Left lung (tissue), 4 donors: ENCODE measurements at regions not wholly inside any gene's neighbourhood (a gene's known extent, or its start where the extent isn't known, plus 50 kb on each side); places are given as distances from the start of the nearest gene placed in this dataset.

Experiments used
- ATAC-seq: fragments of 200-7000 bp; cut with Tn5 transposase; one replicate; pipeline ENCODE4 v1.9.1; 2020; ENCODE audit warnings: moderate library complexity
- DNase-seq, 4 donors: peaks; one replicate each; pipeline ENCODE4 v3.0.0-alpha.2; 2013 to 2020
- H3K27ac ChIP-seq, 2 donors: fragments of 200-600 bp; sonication (generic) in 1 of 2; one replicate each; pipeline versions ENCODE4 v1.5.0 to v1.8.0; 2020 to 2021
- H3K27me3 ChIP-seq, 2 donors: fragments of 200-600 bp; sonication (generic) in 1 of 2; one replicate each; pipeline versions ENCODE4 v1.5.0 to v1.8.0; 2020 to 2021
- H3K36me3 ChIP-seq, 2 donors: fragments of 200-600 bp; sonication (generic) in 1 of 2; one replicate each; pipeline versions ENCODE4 v1.5.0 to v1.8.0; 2020 to 2021
- H3K4me1 ChIP-seq, 2 donors: fragments of 200-600 bp; one replicate each; pipeline ENCODE4 v1.8.0; 2021
- H3K4me3 ChIP-seq, 2 donors: fragments of 200-600 bp; sonication (generic) in 1 of 2; one replicate each; pipeline versions ENCODE4 v1.5.0 to v1.8.0; 2020 to 2021; ENCODE audit warnings: mild to moderate bottlenecking in 1 of 2
- H3K9me3 ChIP-seq, 2 donors: fragments of 200-600 bp; sonication (generic) in 1 of 2; one replicate each; pipeline versions ENCODE4 v1.5.0 to v1.8.0; 2020 to 2021
- CTCF ChIP-seq, 2 donors: fragments of 200-600 bp; sonication (generic) in 1 of 2; IDR thresholded peaks; one replicate each; pipeline versions ENCODE4 v1.5.0 to v1.8.0; 2021; ENCODE audit warnings: antibody characterized with exemption in 2 of 2
- intact Hi-C, 2 donors: fragments of 100-400 bp; cut with DNase I; formaldehyde crosslinking; loops; one replicate each; pipeline versions ENCODE4 v1.11.2 to v1.14.2; 2022
- donor health status: DM: no; HTN: yes; CAD: no.
- donor health status: DM: no; HTN: no; CAD: no.

- intact Hi-C loops, result no loop called here
Observed at GRCh38 chr1:81550753-81551152, 250.0 kb upstream of the ADGRL2 start.

GRCh38 chr1:81549588-81550127 is 251.1 kb upstream of the ADGRL2 start:
- Histone ChIP-seq H3K4me3 (no peak overlapping the region), H3K36me3 (no peaks in the 10 kb centered on the region), H3K4me1 (no peaks in the 10 kb centered on the region), H3K27ac (no peak overlapping the region), H3K27me3 (no peaks in the 10 kb centered on the region), H3K9me3 (no peaks in the 10 kb centered on the region)
- peak in 1 of 2 donors; percentile 36 for TF ChIP-seq CTCF (IDR thresholded peaks at IDR 0.05)
- no peak for DNase-seq
- ATAC-seq, result peak; percentile 81
- intact Hi-C loops, result no loop called here

More at GRCh38 chr1:81550753-81551152, 250.0 kb upstream of the ADGRL2 start:
- no peak for TF ChIP-seq CTCF (IDR thresholded peaks at IDR 0.05)
- ATAC-seq, result peak; percentile 41
- H3K4me3 ChIP-seq, result no peak overlapping the region
- no peaks in the 10 kb centered on the region for H3K4me1 ChIP-seq
- no peak overlapping the region for H3K27ac ChIP-seq
- no peaks in the 10 kb centered on the region for H3K9me3 ChIP-seq
- H3K36me3 ChIP-seq, result no peaks in the 10 kb centered on the region
- peak in 1 of 4 donors; percentile 38 for DNase-seq
- H3K27me3 ChIP-seq, result no peaks in the 10 kb centered on the region

GRCh38 chr1:81548918-81549587 is 251.7 kb upstream of the ADGRL2 start:
- ATAC-seq, result no peak
- no peak for DNase-seq
- H3K27me3 ChIP-seq, result no peaks in the 10 kb centered on the region
- intact Hi-C loops, result no loop called here
- H3K4me1 ChIP-seq, result no peaks in the 10 kb centered on the region
- no peak for TF ChIP-seq CTCF (IDR thresholded peaks at IDR 0.05)
- no peak overlapping the region for H3K4me3 ChIP-seq
- H3K27ac ChIP-seq, result no peak overlapping the region
- no peaks in the 10 kb centered on the region for H3K36me3 ChIP-seq
- no peaks in the 10 kb centered on the region for H3K9me3 ChIP-seq

- H3K4me1 ChIP-seq, result no peaks in the 10 kb centered on the region
- no peak for TF ChIP-seq CTCF (IDR thresholded peaks at IDR 0.05)
- no peak overlapping the region for H3K4me3 ChIP-seq
- intact Hi-C loops, result no loop called here
- H3K36me3 ChIP-seq, result no peaks in the 10 kb centered on the region
- no peak for DNase-seq
- ATAC-seq, result no peak
- no peaks in the 10 kb centered on the region for H3K27me3 ChIP-seq
- H3K27ac ChIP-seq, result no peak overlapping the region
- no peaks in the 10 kb centered on the region for H3K9me3 ChIP-seq
Observed at GRCh38 chr1:81547912-81548303, 252.8 kb upstream of the ADGRL2 start.

- Histone ChIP-seq H3K4me3 (no peak overlapping the region), H3K4me1 (no peaks in the 10 kb centered on the region), H3K27ac (no peak overlapping the region), H3K36me3 (no peaks in the 10 kb centered on the region), H3K9me3 (no peaks in the 10 kb centered on the region), H3K27me3 (no peaks in the 10 kb centered on the region)
- intact Hi-C loops, result no loop called here
- ATAC-seq (no peak), DNase-seq (no peak)
- no peak for TF ChIP-seq CTCF (IDR thresholded peaks at IDR 0.05)
Observed at GRCh38 chr1:81547261-81547911, 253.3 kb upstream of the ADGRL2 start.
